ENCODE measurements at regions not wholly inside any gene's neighbourhood (a gene's known extent, or its start where the extent isn't known, plus 50 kb on each side); places are given as distances from the start of the nearest gene placed in this dataset.

DNA sequence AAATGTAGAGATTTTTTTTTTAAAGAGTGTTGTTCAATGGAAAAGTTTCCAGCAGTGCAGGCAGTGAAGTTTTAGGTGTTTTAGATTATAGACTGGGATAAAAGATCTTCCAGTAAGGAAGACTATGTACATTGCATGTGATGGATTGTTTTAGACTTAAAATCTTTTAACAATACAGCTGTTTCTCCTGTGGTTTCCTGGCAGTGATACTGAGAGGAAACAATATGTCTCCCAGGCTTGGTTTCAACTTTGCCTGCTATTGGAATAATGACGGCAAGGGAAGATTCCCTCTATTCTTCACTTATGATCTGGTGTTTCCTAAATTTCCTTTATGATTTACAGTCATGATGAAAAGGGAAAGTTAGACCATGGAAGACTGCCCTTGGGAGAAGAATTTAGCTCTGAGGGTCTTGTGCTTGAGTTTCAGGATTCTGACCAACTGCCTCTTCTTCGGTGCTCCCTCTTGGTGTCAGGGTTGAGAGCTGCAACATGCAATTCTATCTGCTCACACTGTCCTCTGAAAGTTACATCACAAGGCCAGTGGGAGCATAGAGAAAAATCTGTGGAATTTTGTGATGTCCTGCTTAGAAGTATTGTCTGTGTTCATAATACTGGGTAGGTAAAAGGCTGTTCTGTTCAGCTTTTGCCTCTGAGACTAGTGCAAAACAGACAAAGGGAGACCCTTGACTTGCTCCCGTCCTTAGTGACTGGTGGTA lies 262.8 kb upstream of the MAN1A1 start:
- TF ChIP-seq, protein P1, sequence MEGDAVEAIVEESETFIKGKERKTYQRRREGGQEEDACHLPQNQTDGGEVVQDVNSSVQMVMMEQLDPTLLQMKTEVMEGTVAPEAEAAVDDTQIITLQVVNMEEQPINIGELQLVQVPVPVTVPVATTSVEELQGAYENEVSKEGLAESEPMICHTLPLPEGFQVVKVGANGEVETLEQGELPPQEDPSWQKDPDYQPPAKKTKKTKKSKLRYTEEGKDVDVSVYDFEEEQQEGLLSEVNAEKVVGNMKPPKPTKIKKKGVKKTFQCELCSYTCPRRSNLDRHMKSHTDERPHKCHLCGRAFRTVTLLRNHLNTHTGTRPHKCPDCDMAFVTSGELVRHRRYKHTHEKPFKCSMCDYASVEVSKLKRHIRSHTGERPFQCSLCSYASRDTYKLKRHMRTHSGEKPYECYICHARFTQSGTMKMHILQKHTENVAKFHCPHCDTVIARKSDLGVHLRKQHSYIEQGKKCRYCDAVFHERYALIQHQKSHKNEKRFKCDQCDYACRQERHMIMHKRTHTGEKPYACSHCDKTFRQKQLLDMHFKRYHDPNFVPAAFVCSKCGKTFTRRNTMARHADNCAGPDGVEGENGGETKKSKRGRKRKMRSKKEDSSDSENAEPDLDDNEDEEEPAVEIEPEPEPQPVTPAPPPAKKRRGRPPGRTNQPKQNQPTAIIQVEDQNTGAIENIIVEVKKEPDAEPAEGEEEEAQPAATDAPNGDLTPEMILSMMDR (conservative IDR thresholded peaks at IDR 0.05), result no peak
- no peak for TF ChIP-seq ZFX (IDR thresholded peaks at IDR 0.05)

Measured in C4-2B (cell line).